Fibroblast of skin of scalp (primary cell): ENCODE measurements at regions not wholly inside any gene's neighbourhood (a gene's known extent, or its start where the extent isn't known, plus 50 kb on each side); places are given as distances from the start of the nearest gene placed in this dataset.
A peak's percentile ranks its signal among the peaks of the same experiment; 100 is the strongest.

Experiments used
- DNase-seq: peaks from one replicate; pipeline ENCODE4 v3.0.0-alpha.2; 2013

- no peak for DNase-seq
These were observed 422.4 kb upstream of the BOD1L1 start for GRCh38 chr4:14049946-14050345.

- DNase-seq: no peak
These were observed 425.8 kb upstream of the BOD1L1 start for GRCh38 chr4:14053291-14053690.

- DNase-seq: peak; percentile 40
These were observed 426.9 kb upstream of the BOD1L1 start for GRCh38 chr4:14054391-14054790.

- peak; percentile 53 for DNase-seq
These were observed 431.5 kb upstream of the BOD1L1 start for GRCh38 chr4:14059006-14059405.

- DNase-seq: no peak
These were observed 437.5 kb upstream of the BOD1L1 start for GRCh38 chr4:14064984-14065383.

GRCh38 chr4:14065406-14065805 is 437.9 kb upstream of the BOD1L1 start:
- DNase-seq: no peak

GRCh38 chr4:14066979-14067378 is 439.5 kb upstream of the BOD1L1 start:
- no peak for DNase-seq

GRCh38 chr4:14069886-14070285 is 442.4 kb upstream of the BOD1L1 start:
- DNase-seq: no peak

GRCh38 chr4:14070289-14070880 is 442.9 kb upstream of the BOD1L1 start:
- DNase-seq: no peak

- DNase-seq: no peak
These were observed 445.0 kb upstream of the BOD1L1 start for GRCh38 chr4:14072506-14072905.

GRCh38 chr4:14076776-14077175 is 449.3 kb upstream of the BOD1L1 start:
- DNase-seq: no peak

GRCh38 chr4:14078326-14078725 is 450.8 kb upstream of the BOD1L1 start:
- peak; percentile 72 for DNase-seq

GRCh38 chr4:14079601-14080000 is 452.1 kb upstream of the BOD1L1 start:
- no peak for DNase-seq

GRCh38 chr4:14083150-14083549 is 455.6 kb upstream of the BOD1L1 start:
- DNase-seq: no peak

GRCh38 chr4:14084598-14084997 is 457.1 kb upstream of the BOD1L1 start:
- DNase-seq: no peak

- no peak for DNase-seq
These were observed 459.9 kb upstream of the BOD1L1 start for GRCh38 chr4:14087459-14087858.

GRCh38 chr4:14087921-14088320 is 460.4 kb upstream of the BOD1L1 start:
- no peak for DNase-seq

- no peak for DNase-seq
These were observed 464.0 kb upstream of the BOD1L1 start for GRCh38 chr4:14091531-14091930.

- peak; percentile 34 for DNase-seq
These were observed 464.4 kb upstream of the BOD1L1 start for GRCh38 chr4:14091966-14092365.

GRCh38 chr4:14092741-14093140 is 465.2 kb upstream of the BOD1L1 start:
- DNase-seq: no peak

- peak; percentile 84 for DNase-seq
These were observed 468.3 kb upstream of the BOD1L1 start for GRCh38 chr4:14095831-14096230.

GRCh38 chr4:14096396-14096965 is 469.0 kb upstream of the BOD1L1 start:
- peak; percentile 96 for DNase-seq

- no peak for DNase-seq
These were observed 472.8 kb upstream of the BOD1L1 start for GRCh38 chr4:14100349-14100748.

- peak; percentile 70 for DNase-seq
These were observed 482.9 kb upstream of the BOD1L1 start for GRCh38 chr4:14110407-14110806.

GRCh38 chr4:14111730-14112181 is 484.2 kb upstream of the BOD1L1 start:
- peak; percentile 68 for DNase-seq
